ENCODE measurements at regions not wholly inside any gene's neighbourhood (a gene's known extent, or its start where the extent isn't known, plus 50 kb on each side); places are given as distances from the start of the nearest gene placed in this dataset.

DNA sequence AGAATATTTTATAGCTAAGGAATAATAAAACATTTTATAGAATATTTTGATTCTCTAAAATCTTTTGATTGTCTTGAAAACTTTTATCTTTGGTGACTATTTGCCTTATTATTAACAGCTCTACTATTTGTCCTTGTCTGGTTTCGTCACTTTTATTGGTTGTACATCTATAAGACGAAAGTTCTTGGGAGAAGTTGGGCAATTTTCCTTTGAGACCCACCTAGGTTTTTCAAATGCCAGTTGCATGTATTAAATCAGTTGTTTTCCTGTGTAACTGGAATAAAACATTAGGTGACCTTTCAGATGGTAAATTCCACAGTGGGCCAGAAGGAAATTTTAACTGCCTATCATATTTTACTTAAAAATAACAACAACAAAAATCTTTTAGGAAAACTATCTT lies 1245.7 kb downstream of the SI start:
- Mint-ChIP-seq H3K4me3 (no peak overlapping the region), H3K27ac (no peak overlapping the region), H3K36me3 (ENCODE audit: low read depth) (no peaks in the 10 kb centered on the region), H3K27me3 (no peaks in the 10 kb centered on the region), H3K4me1 (no peaks in the 10 kb centered on the region), H3K9me3 (peaks cover 6% of the 10 kb centered on the region)
- ChIA-PET CTCF (no interaction called here), POLR2A (no interaction called here)
- DNase-seq = no peak

DNA sequence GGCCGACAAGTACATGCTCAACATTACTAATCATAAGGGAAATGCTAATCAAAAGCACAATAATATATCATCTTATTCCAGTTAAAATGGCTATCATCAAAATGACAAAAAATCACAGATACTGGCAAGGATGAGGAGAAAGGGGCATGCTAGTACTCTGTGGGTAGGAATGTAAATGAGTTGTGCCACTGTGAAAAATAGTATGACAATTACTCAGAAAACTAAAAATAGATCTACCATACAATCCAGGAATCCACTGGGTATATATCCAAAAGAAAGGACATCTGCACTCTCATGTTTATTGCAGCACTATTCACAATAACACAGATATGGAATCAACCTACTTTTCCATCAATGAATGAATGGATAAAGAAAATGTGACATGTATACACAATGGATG lies 1256.5 kb downstream of the SI start:
- Mint-ChIP-seq H3K27ac (no peak overlapping the region), H3K4me1 (no peaks in the 10 kb centered on the region), H3K9me3 (no peaks in the 10 kb centered on the region), H3K27me3 (no peaks in the 10 kb centered on the region), H3K4me3 (no peak overlapping the region), H3K36me3 (ENCODE audit: low read depth) (no peaks in the 10 kb centered on the region)
- ChIA-PET POLR2A (no interaction called here), CTCF (no interaction called here)
- DNase-seq = no peak

DNA sequence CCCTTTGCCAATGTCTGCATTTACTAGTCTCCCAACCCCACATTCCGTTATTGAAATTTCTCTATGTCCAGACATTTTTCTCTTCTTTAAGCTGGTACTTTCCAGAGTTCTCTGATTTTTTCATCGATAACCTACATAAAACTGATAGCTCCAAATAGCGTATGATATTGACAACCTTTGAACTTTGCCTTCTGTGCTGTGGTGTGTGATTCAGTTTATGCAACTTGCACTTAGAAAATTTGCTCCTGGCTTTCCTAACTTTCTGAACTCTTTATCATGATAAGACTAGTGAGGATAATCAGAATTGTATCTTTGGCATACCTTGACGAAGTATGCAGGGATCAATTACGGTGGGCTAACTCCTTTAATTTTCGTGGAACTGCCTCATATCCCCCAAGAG lies 1261.3 kb downstream of the SI start:
- CTCF ChIA-PET = no interaction called here
- H3K4me1 Mint-ChIP-seq = no peaks in the 10 kb centered on the region
- POLR2A ChIA-PET = no interaction called here
- H3K27me3 Mint-ChIP-seq = no peaks in the 10 kb centered on the region
- peaks cover 5% of the 10 kb centered on the region for H3K9me3 Mint-ChIP-seq
- no peak overlapping the region for H3K4me3 Mint-ChIP-seq
- DNase-seq = no peak
- no peaks in the 10 kb centered on the region for H3K36me3 Mint-ChIP-seq (ENCODE audit: low read depth)
- H3K27ac Mint-ChIP-seq = no peak overlapping the region

DNA sequence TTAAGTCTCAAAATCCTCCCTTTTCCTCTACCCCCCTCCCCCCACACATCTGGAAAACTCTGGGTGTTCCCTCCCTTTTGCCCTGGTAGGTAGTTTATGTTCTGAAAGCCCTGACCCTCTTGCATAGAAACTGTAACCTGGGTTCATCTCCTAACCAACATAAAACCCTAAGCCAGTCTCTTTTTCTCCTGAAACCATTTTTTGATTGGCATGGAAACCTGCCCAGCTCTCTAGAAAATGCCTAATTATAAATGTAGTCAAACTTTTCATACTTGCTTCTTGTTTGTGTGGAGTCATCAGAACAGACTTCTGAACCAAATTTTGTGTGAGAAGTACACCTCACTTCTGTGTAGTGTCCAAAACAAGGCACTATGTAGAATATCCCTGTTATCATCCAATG lies 1264.4 kb downstream of the SI start:
- Mint-ChIP-seq H3K9me3 (peaks cover 5% of the 10 kb centered on the region), H3K27ac (no peak overlapping the region), H3K27me3 (no peaks in the 10 kb centered on the region), H3K4me3 (no peak overlapping the region), H3K36me3 (ENCODE audit: low read depth) (no peaks in the 10 kb centered on the region), H3K4me1 (no peaks in the 10 kb centered on the region)
- ChIA-PET CTCF (no interaction called here), POLR2A (no interaction called here)
- no peak for DNase-seq

DNA sequence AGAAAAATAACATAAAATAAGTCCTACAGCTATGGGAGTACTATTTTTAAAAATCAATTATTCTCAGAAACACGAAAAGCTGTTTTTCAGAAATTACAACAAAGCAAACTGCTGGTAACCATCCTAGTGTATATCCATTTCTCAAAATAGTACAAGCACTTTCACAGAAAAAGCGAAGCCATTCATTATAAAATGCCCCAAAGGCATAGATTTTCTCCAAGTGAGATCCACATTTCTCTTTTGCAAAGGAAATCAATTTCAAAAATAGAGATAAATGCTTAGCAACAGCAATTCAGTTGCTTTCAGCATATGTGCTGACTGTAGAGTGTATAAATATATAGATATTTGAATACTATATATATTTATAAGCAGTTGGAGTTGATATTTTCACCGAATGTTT lies 1266.3 kb downstream of the SI start:
- Mint-ChIP-seq H3K9me3 (peaks cover 5% of the 10 kb centered on the region), H3K27ac (no peak overlapping the region), H3K27me3 (no peaks in the 10 kb centered on the region), H3K36me3 (ENCODE audit: low read depth) (no peaks in the 10 kb centered on the region), H3K4me3 (no peak overlapping the region), H3K4me1 (no peaks in the 10 kb centered on the region)
- ChIA-PET CTCF (no interaction called here), POLR2A (no interaction called here)
- no peak for DNase-seq

DNA sequence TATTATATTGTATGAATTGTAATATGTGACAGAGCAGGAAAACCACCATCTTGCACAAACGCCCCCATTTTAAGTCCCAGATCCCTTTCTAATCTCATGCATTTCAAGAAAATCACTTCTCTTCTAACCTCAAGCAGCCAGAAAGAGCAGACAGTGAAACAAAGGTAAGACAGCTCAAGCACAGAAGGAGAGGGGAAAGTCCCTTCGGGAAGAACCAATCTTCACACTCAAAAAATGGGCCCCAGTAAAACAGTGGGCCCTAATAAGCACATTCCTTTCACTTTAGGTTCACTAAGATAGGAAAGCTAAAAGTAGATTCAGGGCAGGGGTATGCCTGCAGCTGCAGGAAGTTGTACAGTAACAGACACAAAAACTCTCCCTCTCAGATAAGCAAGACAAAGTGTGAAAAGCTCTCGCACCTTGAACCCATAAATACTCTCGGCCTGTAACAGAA lies 1268.7 kb downstream of the SI start:
- H3K27ac Mint-ChIP-seq = no peak overlapping the region
- DNase-seq = no peak
- no peaks in the 10 kb centered on the region for H3K4me1 Mint-ChIP-seq
- H3K9me3 Mint-ChIP-seq = no peaks in the 10 kb centered on the region
- no peaks in the 10 kb centered on the region for H3K36me3 Mint-ChIP-seq (ENCODE audit: low read depth)
- no peaks in the 10 kb centered on the region for H3K27me3 Mint-ChIP-seq
- ChIA-PET CTCF (no interaction called here), POLR2A (no interaction called here)
- no peak overlapping the region for H3K4me3 Mint-ChIP-seq

DNA sequence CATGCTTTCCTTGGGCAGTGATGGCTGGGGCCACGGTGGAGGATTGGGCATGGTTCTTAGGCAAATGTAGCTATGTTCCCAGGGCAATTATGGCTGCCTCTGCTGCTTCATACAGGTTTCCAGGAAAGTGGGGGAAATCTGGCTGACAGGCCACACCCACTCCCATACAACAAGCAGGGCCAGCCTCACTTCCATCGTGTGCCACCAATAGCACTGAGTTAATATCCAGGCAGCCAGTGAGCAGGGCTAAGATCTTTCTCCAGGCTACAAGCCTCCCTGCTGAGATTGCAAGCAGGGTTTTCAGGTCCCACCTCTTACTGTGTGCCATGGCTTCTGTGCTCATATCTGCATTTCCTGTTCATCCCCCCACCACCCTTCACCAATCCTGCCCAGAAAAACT lies 1291.9 kb downstream of the SI start:
- no peak for DNase-seq
- no peaks in the 10 kb centered on the region for H3K36me3 Mint-ChIP-seq (ENCODE audit: low read depth)
- no peaks in the 10 kb centered on the region for H3K27me3 Mint-ChIP-seq
- POLR2A ChIA-PET = no interaction called here
- H3K4me1 Mint-ChIP-seq = no peaks in the 10 kb centered on the region
- peaks cover 5% of the 10 kb centered on the region for H3K9me3 Mint-ChIP-seq
- CTCF ChIA-PET = no interaction called here
- no peak overlapping the region for H3K4me3 Mint-ChIP-seq
- no peak overlapping the region for H3K27ac Mint-ChIP-seq

DNA sequence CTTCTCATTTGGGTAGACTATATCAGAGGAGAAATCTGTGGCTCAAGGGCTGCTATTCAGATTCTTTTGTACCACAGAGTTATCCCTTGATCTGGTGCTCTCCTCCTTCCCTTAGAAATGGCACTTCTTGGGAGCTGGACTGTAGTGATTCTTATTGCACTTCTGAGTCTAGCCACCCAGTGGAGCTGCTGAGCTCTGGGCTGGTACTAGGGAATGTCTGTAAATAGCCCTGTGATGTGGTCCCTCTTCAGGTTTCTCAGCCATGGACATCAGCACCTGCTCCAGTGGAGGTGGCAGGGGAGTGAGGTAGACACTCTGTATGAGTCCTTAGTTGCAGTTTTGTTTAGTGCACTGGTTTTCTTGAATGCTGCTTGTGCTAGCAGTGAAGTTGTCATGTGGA lies 1292.6 kb downstream of the SI start:
- CTCF ChIA-PET = no interaction called here

DNA sequence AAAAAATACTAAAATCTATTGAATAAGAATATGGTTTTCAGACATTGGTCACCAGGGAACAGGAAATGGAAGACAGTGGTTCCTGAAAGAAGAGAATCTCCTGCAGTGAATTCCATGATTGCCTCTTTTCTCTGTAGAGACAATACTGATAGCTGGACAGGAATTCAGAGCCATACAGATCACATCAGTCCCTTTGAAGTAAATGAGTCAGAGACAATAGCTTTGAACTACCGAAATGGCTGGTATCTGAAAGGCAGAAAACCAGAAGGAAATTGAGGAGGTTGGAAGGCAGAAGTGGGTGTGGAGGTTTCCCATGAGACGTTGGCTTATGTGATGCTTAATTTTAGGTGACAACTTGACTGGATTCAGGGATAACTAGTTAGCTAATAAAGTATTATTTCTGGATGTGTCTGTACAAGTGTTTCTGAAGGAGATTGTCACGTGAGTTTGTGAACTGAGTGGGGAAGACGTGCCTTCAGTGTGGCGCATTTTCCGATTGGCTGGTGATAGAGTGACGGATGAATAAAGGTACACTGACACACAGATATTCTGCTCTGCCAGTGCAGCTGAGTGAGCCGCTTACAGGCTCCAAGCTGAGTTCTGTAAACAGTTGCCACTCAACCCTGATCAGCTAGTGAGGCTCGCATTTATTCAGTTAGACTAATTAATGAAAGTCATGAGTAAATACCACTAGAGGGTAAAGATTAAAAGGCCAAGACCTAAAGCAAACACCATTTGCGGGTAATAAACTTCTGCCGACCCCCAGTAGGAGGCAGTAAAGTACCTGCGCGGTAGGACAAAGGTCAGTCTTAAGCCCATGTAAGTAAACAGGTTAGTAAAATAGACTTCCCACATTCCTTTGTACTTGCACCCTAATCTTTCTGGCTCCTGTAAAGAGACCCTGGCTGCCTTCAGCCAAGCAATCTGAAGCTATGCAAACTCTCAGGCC lies 1298.6 kb downstream of the SI start:
- no peak for DNase-seq
- Mint-ChIP-seq H3K27me3 (no peaks in the 10 kb centered on the region), H3K36me3 (ENCODE audit: low read depth) (no peaks in the 10 kb centered on the region), H3K9me3 (peaks cover 10% of the 10 kb centered on the region), H3K27ac (no peak overlapping the region), H3K4me3 (no peak overlapping the region), H3K4me1 (no peaks in the 10 kb centered on the region)
- POLR2A ChIA-PET = no interaction called here
- CTCF ChIA-PET = no interaction called here

More for the DNA sequence above, 1292.6 kb downstream of the SI start:
- Mint-ChIP-seq H3K9me3 (peaks cover 5% of the 10 kb centered on the region), H3K27ac (no peak overlapping the region), H3K4me1 (no peaks in the 10 kb centered on the region), H3K36me3 (ENCODE audit: low read depth) (no peaks in the 10 kb centered on the region), H3K27me3 (no peaks in the 10 kb centered on the region), H3K4me3 (no peak overlapping the region)
- DNase-seq = no peak
- POLR2A ChIA-PET = no interaction called here

DNA sequence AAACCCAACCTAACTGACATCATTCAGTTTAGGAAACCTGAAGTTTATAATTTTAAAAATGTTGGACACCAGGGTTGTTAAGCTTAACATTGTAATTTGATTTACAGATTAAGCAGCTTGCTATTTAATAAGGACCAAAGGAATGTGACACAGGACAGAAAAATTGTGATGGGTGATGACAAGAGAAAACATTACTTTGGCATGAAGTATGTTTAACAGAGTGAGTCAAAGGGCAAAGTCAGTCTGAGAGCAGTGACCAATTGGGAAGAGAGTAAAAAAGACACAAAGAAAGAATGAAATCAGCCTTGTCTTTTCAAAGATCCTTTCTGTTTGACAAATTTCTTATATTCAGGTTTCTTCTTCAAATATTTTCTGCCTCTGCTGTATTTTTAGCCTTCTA lies 1301.6 kb downstream of the SI start:
- Mint-ChIP-seq H3K9me3 (peaks cover 21% of the 10 kb centered on the region), H3K4me3 (no peak overlapping the region), H3K27me3 (no peaks in the 10 kb centered on the region), H3K4me1 (no peaks in the 10 kb centered on the region), H3K27ac (no peak overlapping the region), H3K36me3 (ENCODE audit: low read depth) (no peaks in the 10 kb centered on the region)
- ChIA-PET CTCF (no interaction called here), POLR2A (no interaction called here)
- DNase-seq = no peak

DNA sequence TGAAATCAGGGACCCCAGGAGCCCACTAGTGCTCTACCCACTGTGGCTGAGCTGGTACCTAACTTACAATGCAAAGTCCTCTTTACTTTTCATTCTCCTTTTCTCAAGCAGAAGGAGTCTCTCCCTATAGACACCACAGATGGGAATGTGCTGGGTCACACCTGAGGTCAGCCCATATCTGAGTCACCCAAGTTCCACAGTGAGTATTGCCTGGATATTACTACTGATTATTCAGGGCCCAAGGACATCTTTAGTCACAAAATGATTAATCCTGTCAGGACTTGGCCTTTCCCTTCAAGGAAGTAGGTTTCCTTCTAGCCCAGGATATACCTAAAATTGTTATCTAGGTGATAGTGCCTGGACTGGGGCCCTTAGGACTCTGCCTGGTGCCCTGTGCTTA lies 1305.2 kb downstream of the SI start:
- Mint-ChIP-seq H3K4me3 (no peak overlapping the region), H3K36me3 (ENCODE audit: low read depth) (no peaks in the 10 kb centered on the region), H3K9me3 (peaks cover 22% of the 10 kb centered on the region), H3K4me1 (no peaks in the 10 kb centered on the region), H3K27me3 (no peaks in the 10 kb centered on the region), H3K27ac (no peak overlapping the region)
- ChIA-PET POLR2A (no interaction called here), CTCF (no interaction called here)
- no peak for DNase-seq

DNA sequence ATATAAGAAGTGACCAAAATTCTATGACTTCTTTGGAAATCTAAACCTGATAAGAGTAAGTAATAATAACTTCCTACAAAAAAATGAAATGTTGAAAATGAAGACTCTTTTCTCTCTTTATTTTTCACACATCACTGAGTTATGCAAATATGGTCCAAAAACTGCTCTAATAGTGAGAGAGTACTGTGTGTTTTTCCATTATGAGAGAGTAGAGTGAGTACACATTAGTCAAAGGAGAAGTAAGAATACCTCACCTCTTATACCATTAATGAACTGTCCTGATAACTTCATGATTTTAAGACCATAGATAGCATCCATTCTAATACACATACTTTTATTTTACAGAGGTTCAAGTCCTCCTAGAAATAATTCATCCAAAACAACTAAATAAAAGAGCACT lies 1310.2 kb downstream of the SI start:
- ChIA-PET POLR2A (no interaction called here), CTCF (no interaction called here)
- peaks cover 6% of the 10 kb centered on the region for H3K9me3 Mint-ChIP-seq
- H3K27ac Mint-ChIP-seq = no peak overlapping the region
- H3K27me3 Mint-ChIP-seq = no peaks in the 10 kb centered on the region
- H3K36me3 Mint-ChIP-seq (ENCODE audit: low read depth) = no peaks in the 10 kb centered on the region
- H3K4me1 Mint-ChIP-seq = no peaks in the 10 kb centered on the region
- no peak overlapping the region for H3K4me3 Mint-ChIP-seq
- no peak for DNase-seq

DNA sequence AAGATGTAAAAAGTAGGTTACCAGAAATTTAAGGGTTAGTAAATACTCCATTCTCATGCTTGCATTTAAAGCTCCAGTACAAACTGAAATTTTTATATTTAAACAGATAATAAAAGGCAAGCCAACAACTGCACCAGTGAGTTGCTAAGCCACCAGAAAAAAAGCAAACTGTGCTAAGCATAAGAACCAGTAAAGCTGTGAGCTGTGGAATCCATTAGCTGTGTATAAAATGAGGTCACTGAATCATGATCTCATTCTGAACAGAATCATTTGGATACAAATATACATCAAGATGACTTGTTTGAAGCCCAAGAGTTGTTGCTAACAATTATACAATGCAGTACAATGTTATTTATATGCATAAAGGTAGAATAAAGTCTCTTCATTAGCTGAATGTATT lies 1312.2 kb downstream of the SI start:
- ChIA-PET CTCF (no interaction called here), POLR2A (no interaction called here)
- no peaks in the 10 kb centered on the region for H3K4me1 Mint-ChIP-seq
- H3K4me3 Mint-ChIP-seq = no peak overlapping the region
- no peak for DNase-seq
- peaks cover 5% of the 10 kb centered on the region for H3K9me3 Mint-ChIP-seq
- no peak overlapping the region for H3K27ac Mint-ChIP-seq
- H3K27me3 Mint-ChIP-seq = no peaks in the 10 kb centered on the region
- H3K36me3 Mint-ChIP-seq (ENCODE audit: low read depth) = no peaks in the 10 kb centered on the region

DNA sequence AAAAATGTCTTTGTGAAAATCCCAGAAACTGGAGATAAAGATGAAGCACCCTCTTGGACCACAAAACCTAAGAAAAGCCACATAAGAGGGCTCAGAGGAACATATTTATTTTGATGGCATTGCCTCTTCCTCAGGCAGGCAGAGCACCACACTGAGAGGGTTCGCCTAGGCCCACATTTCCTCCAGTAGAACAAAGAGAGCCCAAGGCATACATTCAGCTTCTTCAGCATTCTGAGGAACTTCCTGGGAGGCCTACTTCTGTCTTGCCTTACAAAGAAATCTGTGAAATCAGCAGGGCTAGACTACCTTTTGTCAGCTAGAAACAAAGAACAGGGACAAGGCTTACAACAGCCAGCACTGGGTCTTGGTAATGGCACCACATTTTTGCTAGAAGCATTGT lies 1325.3 kb downstream of the SI start:
- Mint-ChIP-seq H3K4me1 (no peaks in the 10 kb centered on the region), H3K27me3 (no peaks in the 10 kb centered on the region), H3K4me3 (no peak overlapping the region), H3K36me3 (ENCODE audit: low read depth) (no peaks in the 10 kb centered on the region), H3K9me3 (peaks cover 12% of the 10 kb centered on the region), H3K27ac (no peak overlapping the region)
- no peak for DNase-seq
- CTCF ChIA-PET = no interaction called here
- POLR2A ChIA-PET = no interaction called here

Measured in activated CD4-positive, alpha-beta T cell treated with anti-CD3 and anti-CD28 coated beads, Interleukin-2, amount 10 ng/mL, durations not matched to agents 7 days and 5 days (primary cell).